Psoas muscle (tissue), 7 donors: ENCODE measurements at regions not wholly inside any gene's neighbourhood (a gene's known extent, or its start where the extent isn't known, plus 50 kb on each side); places are given as distances from the start of the nearest gene placed in this dataset.

ENCODE experiments used
- ATAC-seq, 4 donors: fragments of 200-7000 bp; cut with Tn5 transposase; one replicate each; pipeline ENCODE4 v1.9.1; 2020; ENCODE audit warnings: moderate library complexity in 3 of 4, mild to moderate bottlenecking in 2 of 4
- DNase-seq, 2 donors: peaks; one replicate each; pipeline ENCODE4 v3.0.0-alpha.2; 2020
- H3K27ac ChIP-seq: fragments of 200-600 bp; one replicate; pipeline ENCODE4 v1.8.0; 2022
- H3K27me3 ChIP-seq, 3 donors: fragments of 200-600 bp in 1 of 3; one replicate each; pipeline versions ENCODE4 v1.6.1 to v1.8.0; 2013 to 2022; ENCODE audit warnings: low read length in 2 of 3, mild to moderate bottlenecking in 2 of 3, moderate library complexity in 1 of 3; ENCODE audit not compliant: insufficient read depth in 3 of 3
- H3K36me3 ChIP-seq, 2 donors: fragments of 200-600 bp in 1 of 2; one replicate each; pipeline versions ENCODE4 v1.6.1 to v1.8.0; 2013 to 2022; ENCODE audit warnings: low read depth in 1 of 2, mild to moderate bottlenecking in 1 of 2, moderate library complexity in 1 of 2; ENCODE audit not compliant: insufficient read depth in 1 of 2
- H3K4me1 ChIP-seq: fragments of 200-600 bp; one replicate; pipeline ENCODE4 v1.8.0; 2022
- H3K4me3 ChIP-seq: fragments of 200-600 bp; one replicate; pipeline ENCODE4 v1.8.0; 2022; ENCODE audit warnings: mild to moderate bottlenecking
- H3K9me3 ChIP-seq: fragments of 200-600 bp; one replicate; pipeline ENCODE4 v1.8.0; 2022
- CTCF ChIP-seq: fragments of 200-600 bp; IDR thresholded peaks from one replicate; pipeline ENCODE4 v1.8.0; 2022; ENCODE audit warnings: antibody characterized with exemption
- WGBS, 3 donors: extraction: QIAGEN DNeasy Blood & Tissue Kit; methylation state at CpG; one replicate each; pipeline versions ENCODE4 v1.1.6 to v1.1.7; 2013; 5-methylcytosine and 5-hydroxymethylcytosine counted together
- intact Hi-C, 2 donors: fragments of 100-400 bp; cut with DNase I; formaldehyde crosslinking; loops; one replicate each; pipeline versions ENCODE4 v1.11.0 to v1.14.2; 2022
- donor health status: healthy with polysubstance abuse.
- donor health status: DM: no; HTN: no; CAD: no; lungs with moderate emphysema.
- donor health status: Bipolar disorder and iron deficiency.
- donor health status: healthy.
- donor health status: DM: yes; HTN: yes; CAD: no.
- donor health status: DM: no; HTN: no; CAD: no.
- donor health status: DM: yes; HTN: yes; CAD: no.

GRCh38 chr5:96072138-96072790 is 110.6 kb upstream of the ELL2 start:
- Histone ChIP-seq H3K36me3 (no peaks in the 10 kb centered on the region), H3K27ac (no peak overlapping the region), H3K27me3 (no peaks in the 10 kb centered on the region), H3K9me3 (no peaks in the 10 kb centered on the region), H3K4me1 (no peaks in the 10 kb centered on the region), H3K4me3 (no peak overlapping the region)
- WGBS, 3 donors, result 42 to 66% (median 58%) methylated on average over 4 of the region's 4 CpGs
- intact Hi-C loops, result loop anchor here in 1 of 2 donors (5.0 to 10.0 kb wide), 2 partner anchors 40 to 107 kb away; partner anchors contain the start of gene ELL2
- no peak for DNase-seq
- no peak for TF ChIP-seq CTCF
- ATAC-seq, result no peak

- H3K9me3 ChIP-seq, result no peaks in the 10 kb centered on the region
- no peaks in the 10 kb centered on the region for H3K27me3 ChIP-seq
- intact Hi-C loops, result loop anchor here in 1 of 2 donors (5.0 to 10.0 kb wide), 2 partner anchors 38 to 106 kb away; partner anchors contain the start of gene ELL2
- H3K27ac ChIP-seq, result no peak overlapping the region
- no peak for TF ChIP-seq CTCF
- DNase-seq, result no peak
- 92 to 93% (median 92%) methylated on average over 5 of the region's 5 CpGs for WGBS, 3 donors
- no peaks in the 10 kb centered on the region for H3K36me3 ChIP-seq
- no peak overlapping the region for H3K4me3 ChIP-seq
- no peak for ATAC-seq
- H3K4me1 ChIP-seq, result no peaks in the 10 kb centered on the region
These were observed 109.1 kb upstream of the ELL2 start for GRCh38 chr5:96070622-96071225.

GRCh38 chr5:96067894-96068614 is 106.4 kb upstream of the ELL2 start:
- Histone ChIP-seq H3K27me3 (no peaks in the 10 kb centered on the region), H3K36me3 (no peaks in the 10 kb centered on the region), H3K9me3 (no peaks in the 10 kb centered on the region), H3K4me3 (no peak overlapping the region), H3K27ac (no peak overlapping the region), H3K4me1 (no peaks in the 10 kb centered on the region)
- peak in 2 of 4 donors; percentile 29 to 54 for ATAC-seq
- intact Hi-C loops, result no loop called here
- DNase-seq, result no peak
- no peak for TF ChIP-seq CTCF
- 68 to 81% (median 74%) methylated on average over 6 of the region's 6 CpGs for whole genome bisulfite sequencing, 3 donors

- Histone ChIP-seq H3K27ac (no peak overlapping the region), H3K27me3 (no peaks in the 10 kb centered on the region), H3K4me3 (no peak overlapping the region), H3K36me3 (no peaks in the 10 kb centered on the region), H3K4me1 (no peaks in the 10 kb centered on the region), H3K9me3 (no peaks in the 10 kb centered on the region)
- no peak for ATAC-seq
- intact Hi-C loops, result no loop called here
- TF ChIP-seq CTCF, result no peak
- no peak for DNase-seq
- WGBS, 3 donors, result 66 to 84% (median 75%) methylated on average over 1 of the region's 1 CpG
These were observed 105.6 kb upstream of the ELL2 start for GRCh38 chr5:96067251-96067650.
